Endodermal cell (in vitro differentiated cells): ENCODE measurements at regions not wholly inside any gene's neighbourhood (a gene's known extent, or its start where the extent isn't known, plus 50 kb on each side); places are given as distances from the start of the nearest gene placed in this dataset.

ENCODE experiments used
- DNase-seq: peaks from one replicate; pipeline ENCODE4 v3.0.0-alpha.2; 2017
- H3K27ac ChIP-seq: 2 replicates; pipeline ENCODE4 v1.5.1; 2013; ENCODE audit warnings: mild to moderate bottlenecking, low read depth, low read length, moderate library complexity
- H3K27me3 ChIP-seq: 2 replicates; pipeline ENCODE4 v1.6.1; 2013; ENCODE audit warnings: mild to moderate bottlenecking, low read length, moderate library complexity; ENCODE audit not compliant: insufficient read depth, control insufficient read depth, poor library complexity, severe bottlenecking
- H3K36me3 ChIP-seq: 2 replicates; pipeline ENCODE4 v1.7.0; 2013; ENCODE audit warnings: mild to moderate bottlenecking, low read length, moderate library complexity; ENCODE audit not compliant: control insufficient read depth, insufficient read depth
- H3K4me1 ChIP-seq: one replicate; pipeline ENCODE4 v1.7.0; 2013; ENCODE audit warnings: low read length; ENCODE audit not compliant: control insufficient read depth, insufficient read depth
- H3K4me3 ChIP-seq: 2 replicates; pipeline ENCODE4 v1.5.1; 2013; ENCODE audit warnings: mild to moderate bottlenecking, low read length, moderate library complexity
- H3K9ac ChIP-seq: 2 replicates; pipeline ENCODE4 v1.6.1; 2013; ENCODE audit warnings: mild to moderate bottlenecking, low read length, moderate library complexity; ENCODE audit not compliant: poor library complexity, severe bottlenecking; ENCODE audit errors: extremely low read depth
- H3K9me3 ChIP-seq: 2 replicates; pipeline ENCODE4 v1.6.1; 2013; ENCODE audit warnings: mild to moderate bottlenecking, low read length, moderate library complexity; ENCODE audit not compliant: control insufficient read depth
- H3K27ac Mint-ChIP-seq: 2 replicates; pipeline ENCODE4 v1.8.0; 2020; ENCODE audit warnings: mixed read lengths
- H3K27me3 Mint-ChIP-seq: 2 replicates; pipeline ENCODE4 v1.8.0; 2021; ENCODE audit warnings: mild to moderate bottlenecking, mixed read lengths; ENCODE audit not compliant: insufficient read depth
- H3K36me3 Mint-ChIP-seq: 2 replicates; pipeline ENCODE4 v1.8.0; 2020; ENCODE audit warnings: low read depth, mixed read lengths
- H3K4me1 Mint-ChIP-seq: 2 replicates; pipeline ENCODE4 v1.8.0; 2020; ENCODE audit warnings: mixed read lengths
- H3K4me3 Mint-ChIP-seq: 2 replicates; pipeline ENCODE4 v1.8.0; 2020; ENCODE audit warnings: mild to moderate bottlenecking, moderate library complexity, mixed read lengths
- H3K9me3 Mint-ChIP-seq: 2 replicates; pipeline ENCODE4 v1.8.0; 2020; ENCODE audit warnings: mild to moderate bottlenecking, mixed read lengths
- CTCF ChIP-seq: fragments of 200-600 bp; sonication (generic); conservative IDR thresholded peaks from 2 replicates; pipeline ENCODE4 v1.5.0; 2021; ENCODE audit warnings: antibody characterized with exemption, mild to moderate bottlenecking
- WGBS, 2 experiments: methylation state at CpG; one replicate each; pipeline versions ENCODE4 v1.1.5 to v1.1.7; 2013; ENCODE audit warnings: missing lambda C conversion rate in 2 of 2, mixed read lengths in 1 of 2; ENCODE audit not compliant: insufficient coverage in 1 of 2, insufficient read length in 1 of 2; 5-methylcytosine and 5-hydroxymethylcytosine counted together

GRCh38 chr18:49682173-49682802, 120.4 kb downstream of the LIPG start:
- peaks cover 12% of the 10 kb centered on the region for H3K4me1 Mint-ChIP-seq
- H3K27ac Mint-ChIP-seq: no peak overlapping the region
- no peaks in the 10 kb centered on the region for H3K36me3 Mint-ChIP-seq
- H3K4me3 ChIP-seq: no peak overlapping the region
- H3K9me3 Mint-ChIP-seq: peaks cover 2% of the 10 kb centered on the region
- peaks cover 3% of the 10 kb centered on the region for H3K4me1 ChIP-seq
- no peaks in the 10 kb centered on the region for H3K27me3 ChIP-seq
- no peaks in the 10 kb centered on the region for H3K27me3 Mint-ChIP-seq
- WGBS, 2 experiments: 89 to 90% methylated on average over 8 of the region's 8 CpGs
- H3K9ac ChIP-seq: no peak overlapping the region
- no peak overlapping the region for H3K27ac ChIP-seq
- DNase-seq: no peak
- H3K4me3 Mint-ChIP-seq: no peak overlapping the region
- no peak for TF ChIP-seq CTCF
- H3K9me3 ChIP-seq: no peaks in the 10 kb centered on the region
- H3K36me3 ChIP-seq: no peaks in the 10 kb centered on the region

DNA sequence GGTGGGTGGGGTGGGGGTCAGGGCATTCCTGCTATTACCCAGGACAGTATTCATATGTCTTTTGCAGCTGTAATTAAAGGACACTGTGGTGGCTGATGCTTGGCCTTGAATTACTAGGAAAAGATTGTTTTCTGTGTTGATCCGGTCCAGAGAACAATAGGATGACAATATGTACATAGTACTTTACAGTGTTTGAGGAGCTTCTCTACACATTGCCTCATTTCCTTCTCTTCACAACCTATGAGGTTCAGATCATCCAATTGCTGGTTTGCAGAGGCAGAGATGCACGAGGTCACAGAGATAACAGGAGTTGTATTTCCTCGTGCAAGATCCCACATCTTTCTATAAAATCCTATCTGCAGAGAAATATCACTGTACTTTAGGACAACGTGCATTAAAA, 119.5 kb downstream of the LIPG start:
- WGBS, 2 experiments: 83 to 100% methylated on average over 2 to 4 of the region's 4 CpGs
- no peak overlapping the region for H3K9ac ChIP-seq
- H3K36me3 Mint-ChIP-seq: no peaks in the 10 kb centered on the region
- no peaks in the 10 kb centered on the region for H3K9me3 ChIP-seq
- H3K9me3 Mint-ChIP-seq: peaks cover 2% of the 10 kb centered on the region
- no peak overlapping the region for H3K4me3 Mint-ChIP-seq
- peaks cover 12% of the 10 kb centered on the region for H3K4me1 Mint-ChIP-seq
- H3K4me3 ChIP-seq: no peak overlapping the region
- H3K27ac Mint-ChIP-seq: no peak overlapping the region
- no peaks in the 10 kb centered on the region for H3K36me3 ChIP-seq
- H3K27me3 ChIP-seq: no peaks in the 10 kb centered on the region
- no peaks in the 10 kb centered on the region for H3K27me3 Mint-ChIP-seq
- no peak overlapping the region for H3K27ac ChIP-seq
- no peak for DNase-seq
- H3K4me1 ChIP-seq: peaks cover 3% of the 10 kb centered on the region
- no peak for TF ChIP-seq CTCF

GRCh38 chr18:49678440-49678839, 116.6 kb downstream of the LIPG start:
- H3K4me3 Mint-ChIP-seq: no peak overlapping the region
- no peak for DNase-seq
- Histone ChIP-seq H3K4me1 (peaks cover 3% of the 10 kb centered on the region), H3K27ac (peak overlapping the region; percentile 80), H3K36me3 (no peaks in the 10 kb centered on the region), H3K27me3 (no peaks in the 10 kb centered on the region), H3K9me3 (no peaks in the 10 kb centered on the region), H3K4me3 (no peak overlapping the region), H3K9ac (no peak overlapping the region)
- peaks cover 9% of the 10 kb centered on the region for H3K4me1 Mint-ChIP-seq
- TF ChIP-seq CTCF: no peak
- WGBS, 2 experiments: 62 to 90% methylated on average over 2 to 3 of the region's 3 CpGs
- no peaks in the 10 kb centered on the region for H3K36me3 Mint-ChIP-seq
- H3K27ac Mint-ChIP-seq: no peak overlapping the region
- peaks cover 2% of the 10 kb centered on the region for H3K9me3 Mint-ChIP-seq
- H3K27me3 Mint-ChIP-seq: peaks cover 2% of the 10 kb centered on the region
